Trophoblast cell (in vitro differentiated cells and primary cell): ENCODE measurements at regions not wholly inside any gene's neighbourhood (a gene's known extent, or its start where the extent isn't known, plus 50 kb on each side); places are given as distances from the start of the nearest gene placed in this dataset.

Experiments used
- DNase-seq, 2 donors: peaks; one replicate each; pipeline ENCODE4 v3.0.0-alpha.2; 2016
- H2AFZ ChIP-seq: 2 replicates; pipeline ENCODE4 v1.6.1; 2013; ENCODE audit warnings: low read length, moderate library complexity, mild to moderate bottlenecking; ENCODE audit not compliant: insufficient read depth, poor library complexity
- H2AK5ac ChIP-seq: 2 replicates; pipeline ENCODE4 v1.6.1; 2013; ENCODE audit warnings: mild to moderate bottlenecking, low read length
- H2BK120ac ChIP-seq: 2 replicates; pipeline ENCODE4 v1.6.1; 2013; ENCODE audit warnings: low read length, mild to moderate bottlenecking, moderate library complexity; ENCODE audit not compliant: insufficient read depth, poor library complexity
- H2BK12ac ChIP-seq: 2 replicates; pipeline ENCODE4 v1.6.1; 2013; ENCODE audit warnings: mild to moderate bottlenecking, low read length, moderate library complexity
- H2BK5ac ChIP-seq: 2 replicates; pipeline ENCODE4 v1.6.1; 2013; ENCODE audit warnings: low read length, low read depth, moderate library complexity, mild to moderate bottlenecking; ENCODE audit not compliant: poor library complexity
- H3K14ac ChIP-seq: 2 replicates; pipeline ENCODE4 v1.6.1; 2013; ENCODE audit warnings: mild to moderate bottlenecking, low read length
- H3K18ac ChIP-seq: 2 replicates; pipeline ENCODE4 v1.6.1; 2013; ENCODE audit warnings: mild to moderate bottlenecking, low read length
- H3K23ac ChIP-seq: 2 replicates; pipeline ENCODE4 v1.6.1; 2013; ENCODE audit warnings: low read length
- H3K27ac ChIP-seq: 2 replicates; pipeline ENCODE4 v1.5.1; 2013; ENCODE audit warnings: low read depth, mild to moderate bottlenecking, inconsistent platforms, low read length, moderate library complexity
- H3K27me3 ChIP-seq: 2 replicates; pipeline ENCODE4 v1.6.1; 2013; ENCODE audit warnings: inconsistent platforms, mild to moderate bottlenecking, low read length, moderate library complexity; ENCODE audit not compliant: insufficient read depth
- H3K36me3 ChIP-seq, 2 experiments: 1 replicate in 1 of 2; 2 replicates in 1 of 2; pipeline ENCODE4 v1.6.1; 2013; ENCODE audit warnings: low read length in 2 of 2, mild to moderate bottlenecking in 2 of 2, moderate library complexity in 1 of 2; ENCODE audit not compliant: insufficient read depth in 2 of 2, control insufficient read depth in 1 of 2
- H3K4ac ChIP-seq: 2 replicates; pipeline ENCODE4 v1.6.1; 2013; ENCODE audit warnings: low read depth, mild to moderate bottlenecking, low read length, moderate library complexity
- H3K4me1 ChIP-seq, 2 experiments: 1 replicate in 1 of 2; 2 replicates in 1 of 2; pipeline ENCODE4 v1.6.1; 2013; ENCODE audit warnings: low read length in 2 of 2, mild to moderate bottlenecking in 2 of 2, moderate library complexity in 1 of 2; ENCODE audit not compliant: insufficient read depth in 2 of 2, control insufficient read depth in 1 of 2
- H3K4me2 ChIP-seq: 2 replicates; pipeline ENCODE4 v1.6.1; 2013; ENCODE audit warnings: inconsistent platforms, mild to moderate bottlenecking, low read length, moderate library complexity
- H3K4me3 ChIP-seq: 2 replicates; pipeline ENCODE4 v1.5.1; 2013; ENCODE audit warnings: mild to moderate bottlenecking, low read depth, low read length, inconsistent platforms
- H3K79me1 ChIP-seq: one replicate; pipeline ENCODE4 v1.6.1; 2013; ENCODE audit warnings: low read length
- H3K79me2 ChIP-seq: 2 replicates; pipeline ENCODE4 v1.6.1; 2013; ENCODE audit warnings: low read length, mild to moderate bottlenecking; ENCODE audit not compliant: control insufficient read depth, insufficient read depth, poor library complexity
- H3K9ac ChIP-seq: 2 replicates; pipeline ENCODE4 v1.6.1; 2013; ENCODE audit warnings: mild to moderate bottlenecking, low read length
- H3K9me3 ChIP-seq: 2 replicates; pipeline ENCODE4 v1.6.1; 2013; ENCODE audit warnings: low read depth, mild to moderate bottlenecking, control low read depth, inconsistent platforms, low read length; ENCODE audit not compliant: insufficient read depth
- H4K12ac ChIP-seq: 2 replicates; pipeline ENCODE4 v1.6.1; 2013; ENCODE audit warnings: low read depth, mild to moderate bottlenecking, low read length, moderate library complexity
- H4K8ac ChIP-seq: 2 replicates; pipeline ENCODE4 v1.6.1; 2013; ENCODE audit warnings: low read depth, mild to moderate bottlenecking, low read length, moderate library complexity
- H4K91ac ChIP-seq: one replicate; pipeline ENCODE4 v1.6.1; 2013; ENCODE audit warnings: low read depth, mild to moderate bottlenecking, low read length, moderate library complexity
- WGBS: extraction: QIAGEN DNeasy Blood & Tissue Kit; methylation state at CpG from one replicate; pipeline ENCODE4 v1.1.7; 2013; ENCODE audit warnings: missing lambda C conversion rate; ENCODE audit not compliant: insufficient read length, insufficient coverage; ENCODE audit errors: extremely low coverage; 5-methylcytosine and 5-hydroxymethylcytosine counted together

DNA sequence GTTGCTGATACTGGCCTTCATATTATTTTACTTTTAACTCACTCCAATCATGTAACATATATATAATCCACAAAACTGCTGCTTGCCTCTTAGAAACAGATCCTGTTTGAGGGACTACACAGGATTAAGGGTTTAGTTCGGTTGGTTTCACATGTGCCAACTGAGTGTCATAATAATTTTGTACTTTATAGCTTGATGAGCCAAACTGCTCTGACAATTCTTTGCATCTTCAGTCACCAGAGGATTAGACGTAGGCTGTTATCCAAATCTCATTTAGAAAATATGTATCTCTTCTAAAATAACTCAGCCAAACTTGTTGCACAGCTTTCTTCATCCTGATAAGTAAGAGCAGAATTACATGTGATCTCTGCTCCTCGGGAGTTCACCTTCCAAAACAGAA lies 643.6 kb upstream of the PTCHD4 start:
- H3K79me2 ChIP-seq: no peaks in the 10 kb centered on the region
- H3K4me3 ChIP-seq: no peak overlapping the region
- H3K9me3 ChIP-seq: no peaks in the 10 kb centered on the region
- no peak overlapping the region for H4K91ac ChIP-seq
- no peaks in the 10 kb centered on the region for H3K79me1 ChIP-seq
- H3K27ac ChIP-seq: no peak overlapping the region
- no peak overlapping the region for H4K12ac ChIP-seq
- H3K14ac ChIP-seq: no peak overlapping the region
- H2BK12ac ChIP-seq: no peak overlapping the region
- no peaks in the 10 kb centered on the region for H3K4me1 ChIP-seq
- no peak overlapping the region for H3K4ac ChIP-seq
- WGBS: no CpG with 5 or more reads among the region's 3 CpGs
- H2BK5ac ChIP-seq: no peak overlapping the region
- no peak overlapping the region for H3K9ac ChIP-seq
- no peaks in the 10 kb centered on the region for H3K36me3 ChIP-seq
- H2BK120ac ChIP-seq: no peak overlapping the region
- no peak overlapping the region for H3K18ac ChIP-seq
- no peak overlapping the region for H4K8ac ChIP-seq
- no peaks in the 10 kb centered on the region for H3K27me3 ChIP-seq
- H3K4me2 ChIP-seq: no peak overlapping the region
- H2AFZ ChIP-seq: no peak overlapping the region
- no peak overlapping the region for H3K23ac ChIP-seq
- no peak overlapping the region for H2AK5ac ChIP-seq
- DNase-seq: no peak

DNA sequence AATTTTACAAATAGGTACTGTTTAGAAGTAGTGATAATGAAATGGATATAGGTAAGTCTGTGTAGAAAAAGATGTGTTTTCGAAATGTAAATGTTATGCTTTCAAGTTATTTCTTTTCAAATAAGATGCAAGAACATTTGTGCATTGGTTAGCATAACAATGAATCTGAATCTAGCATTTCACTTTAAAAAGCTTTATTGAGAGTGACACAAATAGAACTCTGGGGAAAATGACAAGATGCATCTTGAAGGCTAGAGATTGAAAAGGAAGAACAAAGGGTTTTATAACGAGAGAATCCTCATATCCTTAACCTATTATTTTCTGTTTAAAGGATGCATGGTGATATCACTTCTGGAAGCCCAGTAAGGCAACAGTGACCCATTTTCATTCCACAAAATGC lies 639.9 kb upstream of the PTCHD4 start:
- H3K9me3 ChIP-seq: no peaks in the 10 kb centered on the region
- no peak overlapping the region for H3K23ac ChIP-seq
- H2BK5ac ChIP-seq: no peak overlapping the region
- H3K4me2 ChIP-seq: no peak overlapping the region
- H3K4ac ChIP-seq: no peak overlapping the region
- no peak overlapping the region for H4K91ac ChIP-seq
- no peaks in the 10 kb centered on the region for H3K4me1 ChIP-seq
- no peak overlapping the region for H4K12ac ChIP-seq
- H2AK5ac ChIP-seq: no peak overlapping the region
- H3K4me3 ChIP-seq: no peak overlapping the region
- H3K27ac ChIP-seq: no peak overlapping the region
- no peak overlapping the region for H2AFZ ChIP-seq
- no peak overlapping the region for H3K9ac ChIP-seq
- H3K79me2 ChIP-seq: no peaks in the 10 kb centered on the region
- no peak overlapping the region for H3K14ac ChIP-seq
- 100% methylated on average over 1 of the region's 2 CpGs for WGBS
- no peak for DNase-seq
- no peak overlapping the region for H2BK12ac ChIP-seq
- no peaks in the 10 kb centered on the region for H3K36me3 ChIP-seq
- H3K27me3 ChIP-seq: no peaks in the 10 kb centered on the region
- no peaks in the 10 kb centered on the region for H3K79me1 ChIP-seq
- H3K18ac ChIP-seq: no peak overlapping the region
- no peak overlapping the region for H4K8ac ChIP-seq
- H2BK120ac ChIP-seq: no peak overlapping the region

DNA sequence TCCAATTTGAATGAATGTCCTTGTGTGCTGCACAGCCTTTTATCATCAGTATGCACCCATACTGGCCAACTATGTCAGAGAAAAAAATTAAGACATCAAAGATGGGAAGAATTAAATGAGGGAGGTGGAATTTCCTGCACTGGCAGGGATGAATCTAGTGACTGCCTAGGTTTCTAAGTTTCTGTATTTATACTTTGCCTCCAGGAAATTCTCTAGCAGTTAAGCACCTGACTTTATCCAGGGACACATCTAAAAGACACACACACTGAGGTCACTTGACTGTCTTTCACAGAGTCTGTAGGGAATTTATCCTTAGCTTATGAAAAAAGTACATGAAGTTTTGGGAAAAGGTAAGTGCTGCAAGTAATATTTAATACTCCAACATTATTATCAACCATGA lies 636.5 kb upstream of the PTCHD4 start:
- Histone ChIP-seq H3K4ac (no peak overlapping the region), H3K36me3 (no peaks in the 10 kb centered on the region), H4K8ac (no peak overlapping the region), H3K79me2 (no peaks in the 10 kb centered on the region), H3K27ac (no peak overlapping the region), H3K14ac (no peak overlapping the region), H3K4me2 (no peak overlapping the region), H3K23ac (no peak overlapping the region), H4K12ac (no peak overlapping the region), H3K4me1 (no peaks in the 10 kb centered on the region), H3K27me3 (no peaks in the 10 kb centered on the region), H2BK120ac (no peak overlapping the region), H3K79me1 (no peaks in the 10 kb centered on the region), H2BK12ac (no peak overlapping the region), H2BK5ac (no peak overlapping the region), H4K91ac (no peak overlapping the region), H3K9ac (no peak overlapping the region), H2AK5ac (no peak overlapping the region), H3K9me3 (no peaks in the 10 kb centered on the region), H3K4me3 (no peak overlapping the region), H3K18ac (no peak overlapping the region), H2AFZ (no peak overlapping the region)
- no peak for DNase-seq

DNA sequence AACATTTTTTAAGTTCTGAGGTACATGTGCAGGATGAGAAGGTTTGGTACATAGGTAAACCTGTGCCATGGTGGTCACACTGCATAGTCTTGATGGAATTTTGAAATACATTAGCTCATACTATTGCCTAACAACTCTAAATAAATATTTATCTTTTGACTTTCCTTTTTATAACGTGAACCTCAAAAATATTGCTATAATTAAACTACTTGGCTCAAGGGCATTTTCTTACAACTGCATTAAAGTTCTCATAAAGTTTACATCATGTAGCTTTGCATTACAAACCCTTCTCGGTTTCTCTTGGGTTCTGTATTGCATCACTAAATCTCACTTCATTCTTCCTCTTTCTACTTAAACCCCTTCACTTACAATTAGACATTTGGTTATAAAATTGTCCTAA lies 636.0 kb upstream of the PTCHD4 start:
- WGBS: no CpG with 5 or more reads among the region's 2 CpGs
- no peak overlapping the region for H3K14ac ChIP-seq

DNA sequence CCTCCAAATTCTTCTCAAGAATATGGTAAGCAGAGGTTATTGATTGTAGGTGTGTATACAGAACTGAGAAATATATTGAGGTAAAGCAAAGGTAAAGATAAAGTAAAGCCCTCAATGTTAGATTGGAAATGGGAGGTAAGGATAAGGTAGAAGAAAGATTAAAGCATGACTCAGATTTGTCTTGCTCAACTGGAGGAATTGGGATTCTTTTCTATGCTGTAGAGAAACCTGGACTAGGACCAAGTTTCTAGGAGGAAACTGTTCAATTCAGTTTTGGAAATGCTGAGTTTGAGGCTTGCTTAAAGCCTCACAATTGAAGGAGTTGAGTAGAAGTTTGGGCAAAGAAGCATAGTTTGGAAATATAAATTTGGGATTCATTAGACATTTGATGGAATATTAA lies 634.0 kb upstream of the PTCHD4 start:
- Histone ChIP-seq H2BK12ac (no peak overlapping the region), H2BK120ac (no peak overlapping the region), H2AK5ac (no peak overlapping the region), H4K91ac (no peak overlapping the region), H3K4me3 (no peak overlapping the region), H3K9me3 (no peaks in the 10 kb centered on the region), H3K36me3 (no peaks in the 10 kb centered on the region), H3K14ac (no peak overlapping the region), H3K23ac (no peak overlapping the region), H2BK5ac (no peak overlapping the region), H3K27me3 (no peaks in the 10 kb centered on the region), H2AFZ (no peak overlapping the region), H3K4ac (no peak overlapping the region), H3K18ac (no peak overlapping the region), H4K8ac (no peak overlapping the region), H3K9ac (no peak overlapping the region), H3K79me2 (no peaks in the 10 kb centered on the region), H3K4me1 (no peaks in the 10 kb centered on the region), H3K27ac (no peak overlapping the region), H4K12ac (no peak overlapping the region), H3K4me2 (no peak overlapping the region), H3K79me1 (no peaks in the 10 kb centered on the region)
- DNase-seq: peak in 1 of 2 donors; percentile 12

More for the DNA sequence above, 636.0 kb upstream of the PTCHD4 start:
- no peak overlapping the region for H3K27ac ChIP-seq
- no peak overlapping the region for H3K9ac ChIP-seq
- H3K4me1 ChIP-seq: no peaks in the 10 kb centered on the region
- H2AFZ ChIP-seq: no peak overlapping the region
- H3K4ac ChIP-seq: no peak overlapping the region
- no peak overlapping the region for H2AK5ac ChIP-seq
- no peak overlapping the region for H4K8ac ChIP-seq
- no peak overlapping the region for H2BK5ac ChIP-seq
- H3K4me3 ChIP-seq: no peak overlapping the region
- no peak overlapping the region for H3K18ac ChIP-seq
- no peaks in the 10 kb centered on the region for H3K27me3 ChIP-seq
- DNase-seq: no peak
- no peaks in the 10 kb centered on the region for H3K9me3 ChIP-seq
- H3K79me1 ChIP-seq: no peaks in the 10 kb centered on the region
- no peak overlapping the region for H4K91ac ChIP-seq
- H4K12ac ChIP-seq: no peak overlapping the region
- no peak overlapping the region for H3K23ac ChIP-seq
- H2BK120ac ChIP-seq: no peak overlapping the region
- no peak overlapping the region for H2BK12ac ChIP-seq
- no peaks in the 10 kb centered on the region for H3K36me3 ChIP-seq
- H3K79me2 ChIP-seq: no peaks in the 10 kb centered on the region
- H3K4me2 ChIP-seq: no peak overlapping the region
